GM19397 (cell line): ENCODE measurements at regions not wholly inside any gene's neighbourhood (a gene's known extent, or its start where the extent isn't known, plus 50 kb on each side); places are given as distances from the start of the nearest gene placed in this dataset.

Experiments used
- ATAC-seq: cut with Tn5 transposase; IDR thresholded peaks from one replicate; pipeline ENCODE4 v1.9.1; 2021; ENCODE audit warnings: mild to moderate bottlenecking, moderate library complexity; ENCODE audit not compliant: unreplicated experiment

DNA sequence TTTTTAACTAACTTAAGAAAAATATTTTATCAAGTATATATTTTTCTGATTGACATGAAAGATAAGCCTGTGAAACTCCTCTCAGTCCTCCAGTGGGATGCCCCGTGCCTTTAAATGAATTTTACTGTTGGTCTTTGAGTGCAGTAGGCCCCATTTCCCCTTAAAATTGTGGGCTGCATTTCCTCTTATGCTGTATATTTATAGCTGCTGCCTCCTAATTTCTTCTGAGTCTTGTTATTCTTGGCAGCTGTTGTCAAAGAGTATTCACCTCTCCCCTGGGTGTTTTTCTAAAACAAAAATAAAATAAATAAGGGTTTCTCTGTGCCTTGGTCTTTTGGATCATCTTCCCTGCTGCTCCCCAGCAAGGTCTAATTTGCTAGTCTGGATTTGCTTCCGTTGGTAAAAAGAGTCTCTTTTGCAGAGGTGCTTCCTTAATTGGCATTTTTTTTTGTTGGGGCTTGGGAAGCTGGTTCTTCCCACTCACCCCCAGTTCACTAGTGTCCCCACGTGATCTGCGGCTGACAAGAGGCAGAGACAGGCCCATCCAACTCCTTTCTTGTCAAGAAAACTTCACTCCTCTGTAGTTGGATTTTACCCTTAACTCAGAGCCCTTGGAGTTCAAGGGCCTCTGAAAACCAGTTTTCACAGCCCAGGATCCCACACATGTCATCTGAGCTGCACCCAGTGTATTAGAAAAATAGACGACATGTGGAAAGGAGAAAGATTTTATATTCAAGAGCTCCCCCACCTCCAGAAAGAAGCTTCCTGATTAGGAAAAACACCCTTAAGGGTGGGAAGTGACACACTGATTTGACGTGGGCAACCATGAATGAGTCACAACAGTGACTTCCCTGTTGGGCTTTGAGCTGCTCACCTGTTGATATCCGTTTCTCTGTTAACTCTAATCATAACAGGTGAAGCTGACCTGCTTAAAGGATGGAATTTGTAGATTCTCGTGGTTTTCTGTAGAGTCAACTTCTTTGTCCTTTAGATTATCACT is 431.5 kb downstream of the DCDC2C start:
- ATAC-seq = no peak

- no peak for ATAC-seq
Measured at GRCh38 chr2:4135765-4136164, 432.4 kb downstream of the DCDC2C start.

GRCh38 chr2:4139316-4139715 is 435.9 kb downstream of the DCDC2C start:
- no peak for ATAC-seq

GRCh38 chr2:4139731-4140130 is 436.4 kb downstream of the DCDC2C start:
- no peak for ATAC-seq

DNA sequence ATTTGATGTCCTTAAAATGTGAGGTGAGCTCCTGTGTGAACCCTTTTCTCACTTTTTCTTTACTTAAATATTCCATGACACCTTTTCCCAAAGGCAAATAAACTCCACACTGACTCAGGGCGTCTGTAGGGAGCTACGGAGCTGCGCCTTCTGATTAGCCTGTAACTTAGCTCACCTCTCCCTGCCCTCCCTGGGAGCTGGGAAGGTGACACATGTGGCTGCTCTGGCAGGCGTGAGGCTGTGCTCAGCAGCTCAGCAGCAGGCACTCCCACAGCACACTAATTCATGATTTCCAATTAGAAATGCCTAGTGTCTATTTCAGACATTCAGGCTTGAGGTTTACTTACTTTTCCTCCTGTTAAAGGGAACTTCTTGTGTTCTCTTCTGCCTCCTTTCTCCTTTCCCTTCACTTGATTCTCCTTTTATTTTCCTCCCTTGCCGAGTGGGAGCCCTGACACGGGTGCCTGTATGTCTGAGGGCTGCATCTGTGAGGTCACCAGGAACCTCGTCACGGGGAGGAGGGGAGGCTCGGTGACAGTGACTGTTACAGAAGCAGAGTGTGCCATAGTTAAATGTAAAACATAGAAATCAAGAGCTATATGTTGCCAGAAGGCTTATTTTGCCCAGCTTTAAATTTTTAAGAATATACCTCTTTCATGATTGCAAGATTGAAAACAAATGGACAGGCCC is 437.1 kb downstream of the DCDC2C start:
- ATAC-seq = no peak

- no peak for ATAC-seq
Measured at GRCh38 chr2:4144731-4145130, 441.4 kb downstream of the DCDC2C start.

GRCh38 chr2:4151521-4151920 is 448.1 kb downstream of the DCDC2C start:
- ATAC-seq = no peak

DNA sequence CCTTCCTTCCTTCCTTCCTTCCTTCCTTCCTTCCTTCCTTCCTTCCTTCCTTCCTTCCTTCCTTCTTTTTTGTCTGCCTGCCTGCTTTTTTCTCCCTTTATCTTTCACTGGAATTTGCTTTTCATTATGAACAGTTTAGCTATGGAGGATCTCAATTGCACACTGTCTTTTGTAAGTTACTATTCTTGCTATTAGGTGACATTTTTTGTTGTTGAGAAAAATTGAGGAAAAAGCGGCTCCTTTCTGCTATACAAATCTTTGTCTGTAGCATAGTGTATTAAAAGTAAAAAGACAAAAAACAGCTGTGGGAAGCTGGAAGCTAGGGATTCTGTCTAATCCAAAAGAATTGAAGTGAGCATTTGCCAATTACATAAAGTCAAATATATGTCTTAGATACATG is 448.7 kb downstream of the DCDC2C start:
- ATAC-seq = no peak

DNA sequence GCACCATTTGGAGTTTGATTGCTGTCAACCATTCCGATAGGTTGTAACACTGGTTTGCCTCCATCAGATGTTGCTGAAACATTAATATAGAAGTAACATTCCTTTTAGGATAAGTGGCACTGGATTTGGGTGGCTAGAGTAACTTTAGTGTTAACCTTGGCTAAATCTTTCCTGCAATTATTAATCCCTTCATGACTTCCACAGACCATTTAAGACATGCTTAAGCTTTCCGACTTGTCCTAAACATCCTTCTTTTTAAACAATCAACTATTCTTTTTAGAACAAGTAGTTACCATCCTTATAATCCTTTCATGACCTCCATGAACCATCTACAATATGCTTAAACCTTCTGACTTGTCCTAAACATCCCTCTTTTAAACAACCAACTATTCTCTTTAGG is 465.5 kb downstream of the DCDC2C start:
- no peak for ATAC-seq

DNA sequence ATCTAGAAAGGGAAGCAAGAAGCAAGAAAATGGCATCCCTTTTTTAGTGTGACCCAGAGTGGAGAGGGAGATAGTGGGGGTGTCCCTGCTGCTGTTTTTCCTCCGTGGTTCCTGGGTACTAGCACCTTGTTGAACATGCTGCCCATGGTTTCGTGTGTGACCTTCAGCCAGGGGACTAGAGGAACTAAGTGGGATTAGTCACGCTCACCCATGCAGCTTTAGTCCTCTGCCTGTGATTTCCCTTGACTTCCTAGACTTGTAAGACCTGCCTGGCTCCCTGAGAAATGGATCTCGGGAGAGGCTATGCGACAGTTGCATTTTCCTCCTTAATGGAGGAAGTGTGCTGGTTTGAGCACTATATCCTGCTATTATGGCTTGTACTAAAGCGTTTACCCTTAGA is 471.4 kb downstream of the DCDC2C start:
- ATAC-seq = no peak

DNA sequence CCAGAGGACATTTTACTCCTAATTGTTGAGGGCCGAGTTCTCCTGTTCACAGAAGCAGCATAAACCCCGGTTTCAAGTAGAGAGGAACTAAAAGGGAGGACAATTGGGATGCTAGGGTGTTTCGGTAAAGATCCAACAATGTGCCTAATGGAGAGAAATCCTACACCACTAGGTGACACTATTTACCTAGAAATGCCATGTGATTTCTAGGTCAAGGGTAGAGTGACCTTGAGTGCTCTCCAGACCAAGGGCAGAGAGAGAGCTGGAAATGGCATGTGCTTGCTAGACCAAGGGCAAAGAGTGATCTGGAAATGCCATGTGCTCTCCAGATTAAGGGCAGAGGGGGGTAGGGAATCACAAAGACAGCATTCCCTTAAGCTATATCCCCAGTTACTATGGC is 472.0 kb downstream of the DCDC2C start:
- ATAC-seq = no peak

DNA sequence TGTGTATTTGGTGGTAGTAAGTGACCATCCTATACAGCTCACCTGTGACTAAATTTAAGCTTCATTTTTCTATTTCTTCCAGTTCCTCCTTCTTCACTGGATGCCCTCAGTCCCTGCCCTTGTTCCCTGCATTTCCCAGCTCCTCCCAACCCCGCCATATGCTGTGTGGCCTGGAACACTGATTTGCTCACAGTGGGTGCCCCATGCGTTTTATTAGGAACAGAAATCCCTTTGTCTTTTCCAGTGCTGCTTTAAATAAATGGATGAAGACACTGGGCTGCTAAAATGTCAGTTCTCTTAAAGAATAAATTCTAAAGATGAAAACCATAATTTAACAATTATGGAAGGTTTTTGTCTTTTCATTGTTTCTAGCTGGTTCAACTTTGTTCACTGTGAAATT is 477.3 kb downstream of the DCDC2C start:
- no peak for ATAC-seq

DNA sequence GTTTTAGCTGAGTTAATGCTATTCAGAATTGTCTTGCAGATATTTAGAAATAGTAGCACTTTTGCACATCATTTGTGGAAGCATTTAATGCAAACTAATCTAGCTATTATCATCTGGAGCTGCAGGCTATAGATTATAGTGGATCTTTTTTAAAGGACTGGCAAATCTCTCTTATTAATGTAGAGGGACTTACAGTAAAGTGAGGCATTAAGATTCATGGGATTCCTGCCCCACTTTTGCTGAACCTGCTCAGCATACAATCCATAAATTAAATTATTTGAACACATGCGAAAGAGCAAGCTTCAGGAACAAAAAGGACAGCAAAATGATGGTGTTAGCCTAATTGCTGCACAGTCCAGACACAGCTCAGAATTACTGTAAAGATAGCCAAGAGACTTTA is 477.7 kb downstream of the DCDC2C start:
- no peak for ATAC-seq

GRCh38 chr2:4188561-4188960 is 485.2 kb downstream of the DCDC2C start:
- no peak for ATAC-seq

- ATAC-seq = no peak
Measured at GRCh38 chr2:4190548-4190947, 487.2 kb downstream of the DCDC2C start.

DNA sequence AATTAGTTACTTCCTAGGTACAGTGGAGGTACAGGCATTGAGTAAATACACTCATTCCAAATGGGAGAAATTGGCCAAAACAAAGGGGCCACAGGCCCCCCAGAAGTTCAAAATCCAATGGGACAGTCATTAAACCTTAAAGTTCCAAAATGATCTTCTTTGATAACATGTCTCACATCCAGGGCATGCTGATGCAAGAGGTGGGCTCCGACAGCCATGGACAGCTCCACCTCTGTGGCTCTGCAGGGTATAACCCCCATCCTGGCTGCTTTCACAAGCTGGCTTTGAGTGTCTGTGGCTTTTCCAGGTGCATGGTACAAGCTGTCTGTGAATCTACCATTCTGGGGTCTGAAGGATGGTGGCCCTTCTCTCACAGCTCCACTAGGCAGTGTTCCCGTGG is 488.7 kb downstream of the DCDC2C start:
- no peak for ATAC-seq

- no peak for ATAC-seq
Measured at GRCh38 chr2:4214444-4215205, 511.2 kb downstream of the DCDC2C start.

DNA sequence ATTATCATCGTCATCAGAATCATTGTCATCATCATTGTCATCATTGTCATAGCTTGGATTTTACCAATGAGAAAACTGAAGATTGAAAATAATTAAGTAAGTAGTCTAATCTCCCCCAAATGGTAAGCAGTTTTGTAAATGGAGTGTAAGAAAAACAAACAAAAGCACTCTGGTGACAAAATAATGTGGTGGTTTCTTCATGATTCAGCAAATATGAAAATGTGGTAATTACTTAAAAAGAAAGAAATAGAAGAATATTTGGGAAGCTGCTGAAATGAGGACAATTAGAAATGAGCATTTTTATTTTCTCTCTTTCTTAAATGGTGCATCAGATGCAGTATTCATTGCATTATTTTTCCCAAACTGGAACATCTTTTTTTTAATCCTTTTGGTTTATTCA is 514.4 kb downstream of the DCDC2C start:
- no peak for ATAC-seq

DNA sequence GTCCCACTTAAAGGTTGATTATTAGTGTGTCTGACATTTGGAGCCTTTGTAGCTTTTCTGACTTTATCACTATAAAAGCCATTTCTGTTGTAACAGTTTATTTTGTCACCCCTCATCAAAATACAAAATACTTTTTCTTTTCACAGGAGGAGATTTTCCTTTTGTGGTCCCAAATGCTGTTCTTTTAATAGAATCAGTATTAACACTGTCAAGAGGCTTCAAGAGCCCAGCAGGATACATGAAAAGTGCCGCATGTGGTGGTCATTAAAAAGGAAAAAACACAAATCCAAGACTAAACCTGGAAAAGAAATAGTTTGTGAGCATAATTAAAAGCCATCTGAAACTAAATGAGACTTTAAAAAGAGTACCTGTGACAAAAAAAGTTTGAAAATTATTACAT is 515.7 kb downstream of the DCDC2C start:
- ATAC-seq = no peak

DNA sequence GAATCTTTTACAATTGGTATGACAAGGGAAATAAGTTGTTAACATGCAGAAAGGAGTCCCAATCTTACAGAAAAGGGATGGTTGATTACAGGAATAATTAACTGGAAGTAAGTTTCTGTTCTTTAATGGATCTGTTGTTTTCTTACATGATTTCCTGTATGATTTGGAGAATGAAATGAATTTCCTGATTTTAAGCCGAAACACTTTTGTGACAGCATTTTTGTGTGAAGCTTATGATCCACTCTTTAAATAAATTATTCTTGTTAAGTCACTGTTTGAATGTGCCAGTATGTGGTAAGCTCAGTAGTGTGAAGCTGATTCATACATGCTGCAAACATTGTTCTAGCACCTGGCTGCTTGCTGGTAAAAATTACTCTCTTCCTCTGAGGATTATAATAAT is 516.2 kb downstream of the DCDC2C start:
- ATAC-seq = no peak

GRCh38 chr2:4221434-4221833 is 518.1 kb downstream of the DCDC2C start:
- ATAC-seq = no peak
